AG04450 (cell line): ENCODE measurements at regions not wholly inside any gene's neighbourhood (a gene's known extent, or its start where the extent isn't known, plus 50 kb on each side); places are given as distances from the start of the nearest gene placed in this dataset.

ENCODE experiments used
- CTCF ChIA-PET: fragments of 300-600, 350-600 bp; formaldehyde crosslinking; extraction: SDS; loops from one replicate; lab custom pipeline; 2022; ENCODE audit warnings: antibody characterized with exemption, inconsistent platforms; lab: Charles Lee
- POLR2A ChIA-PET: fragments of 350-600 bp; formaldehyde crosslinking; extraction: SDS; loops from one replicate; lab custom pipeline; 2021; ENCODE audit warnings: antibody characterized with exemption, inconsistent platforms; lab: Yijun Ruan, JAX
- DNase-seq: peaks from one replicate; pipeline ENCODE4 v3.0.0-alpha.2; 2011; ENCODE audit warnings: low read depth, low spot score
- H3K27ac ChIP-seq: one replicate; pipeline ENCODE4 v1.5.1; 2012; ENCODE audit warnings: low read depth, low read length, control low read depth
- H3K27me3 ChIP-seq: one replicate; pipeline ENCODE4 v1.6.0; 2012; ENCODE audit warnings: low read length; ENCODE audit not compliant: control insufficient read depth, insufficient read depth
- H3K4me3 ChIP-seq: 2 replicates; pipeline ENCODE4 v1.5.1; 2011; ENCODE audit warnings: mild to moderate bottlenecking, low read depth, low read length, control low read depth
- H3K9me3 ChIP-seq: 2 replicates; pipeline ENCODE4 v1.5.1; 2012; ENCODE audit warnings: low read length; ENCODE audit not compliant: control insufficient read depth, insufficient read depth
- TF ChIP-seq, protein P1 (sequence below): IDR thresholded peaks from 2 replicates; pipeline ENCODE4 v1.5.1; 2011; ENCODE audit warnings: low read depth, low read length, control low read depth, inconsistent platforms

DNA sequence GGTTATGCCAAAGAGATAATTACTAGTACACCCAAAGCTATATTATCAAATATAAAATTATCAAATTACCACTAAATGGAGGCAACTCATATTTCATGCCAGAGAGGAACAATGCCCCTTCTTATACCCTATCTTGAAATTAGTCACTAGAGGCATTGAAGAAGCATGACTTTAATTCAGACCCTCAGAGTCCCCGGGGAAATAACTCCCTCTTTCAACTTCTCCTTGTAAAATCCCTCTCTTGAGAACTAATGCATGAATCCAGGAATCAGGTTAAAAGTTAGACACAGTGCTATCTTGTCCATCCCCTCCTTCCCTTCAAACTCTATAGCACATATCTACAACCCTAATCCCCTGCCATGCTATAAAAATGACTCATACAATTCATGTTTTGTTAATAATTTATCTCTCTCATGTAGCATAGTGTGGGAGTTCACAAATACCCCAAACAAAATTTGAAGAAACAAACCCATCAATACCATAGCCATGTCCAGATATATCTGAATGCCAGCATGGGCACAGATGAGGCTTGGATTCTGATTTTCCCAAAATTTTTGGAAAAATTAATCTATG, 665.4 kb downstream of the KCNA4 start:
- POLR2A ChIA-PET = no interaction called here

DNA sequence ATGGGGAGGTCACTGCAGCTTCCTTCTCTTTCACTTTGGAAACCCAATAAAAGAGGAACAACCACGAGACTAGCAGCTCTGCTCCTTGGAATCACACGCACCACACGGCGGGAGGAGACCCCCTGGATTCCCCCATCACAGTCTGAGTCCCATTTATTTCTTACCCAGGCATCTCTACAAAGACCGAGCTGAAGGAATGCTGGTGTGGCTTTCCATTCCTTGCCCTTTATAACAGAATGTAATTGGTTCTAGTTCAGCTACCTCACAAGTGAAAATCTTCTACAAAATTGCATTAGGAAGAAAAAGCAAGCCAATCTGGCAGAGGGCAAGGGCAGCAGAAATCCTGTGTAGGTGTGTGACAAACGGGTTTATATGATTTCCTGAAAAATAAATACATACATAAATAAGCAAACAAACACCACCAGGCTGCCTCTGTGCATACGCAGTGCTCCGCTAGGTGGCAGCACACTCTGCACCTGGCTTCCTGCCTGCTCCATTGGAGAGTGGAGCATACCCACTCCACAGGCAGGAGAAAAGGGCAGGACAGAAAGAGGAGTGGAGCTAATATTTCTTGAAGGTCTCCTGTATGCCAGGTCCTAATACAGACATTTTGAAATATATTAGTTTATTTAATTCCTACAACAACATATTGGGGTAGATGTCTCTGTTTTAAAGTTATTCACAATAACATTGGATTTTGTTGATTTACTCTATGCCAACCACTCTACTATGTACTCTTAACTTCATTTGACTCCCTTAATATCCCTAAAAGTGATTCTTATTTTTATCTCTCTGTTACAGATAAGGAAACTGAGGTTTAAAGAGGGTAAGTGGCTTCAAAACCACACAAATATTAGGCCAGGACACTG, 673.1 kb downstream of the KCNA4 start:
- Histone ChIP-seq H3K27ac (no peak overlapping the region), H3K4me3 (no peak overlapping the region), H3K27me3 (no peaks in the 10 kb centered on the region), H3K9me3 (no peaks in the 10 kb centered on the region)
- ChIA-PET CTCF (interaction anchor here (0.6 to 1.3 kb wide), 20 partner anchors 9 to 1845 kb away, joined by 3 to 6 read pairs (median 3); no protein-coding TSS in a partner anchor), POLR2A (no interaction called here)
- no peak for DNase-seq
- TF ChIP-seq, protein P1, sequence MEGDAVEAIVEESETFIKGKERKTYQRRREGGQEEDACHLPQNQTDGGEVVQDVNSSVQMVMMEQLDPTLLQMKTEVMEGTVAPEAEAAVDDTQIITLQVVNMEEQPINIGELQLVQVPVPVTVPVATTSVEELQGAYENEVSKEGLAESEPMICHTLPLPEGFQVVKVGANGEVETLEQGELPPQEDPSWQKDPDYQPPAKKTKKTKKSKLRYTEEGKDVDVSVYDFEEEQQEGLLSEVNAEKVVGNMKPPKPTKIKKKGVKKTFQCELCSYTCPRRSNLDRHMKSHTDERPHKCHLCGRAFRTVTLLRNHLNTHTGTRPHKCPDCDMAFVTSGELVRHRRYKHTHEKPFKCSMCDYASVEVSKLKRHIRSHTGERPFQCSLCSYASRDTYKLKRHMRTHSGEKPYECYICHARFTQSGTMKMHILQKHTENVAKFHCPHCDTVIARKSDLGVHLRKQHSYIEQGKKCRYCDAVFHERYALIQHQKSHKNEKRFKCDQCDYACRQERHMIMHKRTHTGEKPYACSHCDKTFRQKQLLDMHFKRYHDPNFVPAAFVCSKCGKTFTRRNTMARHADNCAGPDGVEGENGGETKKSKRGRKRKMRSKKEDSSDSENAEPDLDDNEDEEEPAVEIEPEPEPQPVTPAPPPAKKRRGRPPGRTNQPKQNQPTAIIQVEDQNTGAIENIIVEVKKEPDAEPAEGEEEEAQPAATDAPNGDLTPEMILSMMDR = peak; percentile 77

More for the DNA sequence above, 665.4 kb downstream of the KCNA4 start:
- Histone ChIP-seq H3K27ac (no peak overlapping the region), H3K27me3 (no peaks in the 10 kb centered on the region), H3K4me3 (no peak overlapping the region), H3K9me3 (no peaks in the 10 kb centered on the region)
- CTCF ChIA-PET = no interaction called here
- DNase-seq = no peak
- TF ChIP-seq, protein P1 = no peak

DNA sequence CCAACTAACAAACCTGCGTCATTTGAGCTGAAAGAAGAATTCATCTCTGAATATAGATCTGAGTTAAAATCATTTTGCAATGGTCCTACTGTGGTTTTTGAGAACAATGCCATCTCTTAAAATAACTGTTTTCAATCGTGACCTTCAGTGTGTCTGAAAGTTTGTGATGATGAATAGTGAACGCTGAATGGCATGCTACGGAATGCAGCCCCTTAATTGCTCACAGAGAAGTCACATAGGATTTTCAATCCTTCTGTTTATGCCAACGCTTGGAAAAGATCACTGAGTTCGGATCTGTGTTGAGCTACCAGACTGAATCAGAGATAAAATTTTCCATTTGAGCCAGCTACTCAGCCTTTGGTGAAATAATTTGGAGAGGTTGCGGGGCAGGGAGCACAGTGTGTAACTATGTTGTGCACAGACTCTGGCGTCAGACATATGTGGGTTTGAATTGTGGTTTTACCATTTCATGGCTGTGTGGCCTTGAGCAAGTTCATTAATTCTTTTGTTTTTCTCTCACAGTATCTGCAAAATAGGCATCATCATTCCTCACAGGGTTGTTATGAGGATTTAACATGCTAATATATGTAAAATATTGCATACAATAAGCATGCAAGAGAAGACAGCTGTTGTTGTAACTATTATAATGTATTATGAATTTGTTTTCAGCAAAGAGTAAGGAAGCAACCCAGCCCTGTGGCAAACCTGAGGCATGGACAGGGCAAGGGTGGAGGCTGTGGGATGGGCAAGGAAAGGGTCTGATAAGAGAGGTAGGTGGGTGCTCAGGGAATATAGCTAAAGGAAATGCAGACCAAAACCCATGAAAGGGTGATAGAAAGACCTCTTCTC, 679.9 kb downstream of the KCNA4 start:
- ChIA-PET POLR2A (no interaction called here), CTCF (interaction anchor here (1.2 kb wide), 1 partner anchor 1641 kb away, joined by 3 read pairs; no protein-coding TSS in a partner anchor)
- H3K27ac ChIP-seq = peak overlapping the region; percentile 43
- no peaks in the 10 kb centered on the region for H3K27me3 ChIP-seq
- no peak for DNase-seq
- TF ChIP-seq, protein P1 = no peak
- no peaks in the 10 kb centered on the region; the same call in 1 of the 2 replicates for H3K9me3 ChIP-seq
- no peak overlapping the region for H3K4me3 ChIP-seq

DNA sequence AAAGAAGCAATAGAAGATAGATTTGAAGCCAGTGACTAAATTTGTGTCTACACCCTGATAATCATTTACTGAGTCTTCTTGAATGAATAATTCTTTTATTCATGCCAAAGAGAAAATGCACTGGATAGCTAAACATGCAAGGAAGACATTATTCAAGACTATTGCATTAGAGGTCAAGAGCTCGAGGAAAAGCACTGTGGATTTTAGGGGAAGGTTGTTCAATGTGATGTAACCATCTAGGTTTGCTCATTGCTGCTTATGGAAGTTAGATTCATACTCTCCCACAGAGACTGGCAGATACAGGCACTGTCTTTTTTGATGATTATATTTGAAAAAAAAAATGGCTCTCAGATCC, 682.1 kb downstream of the KCNA4 start:
- Histone ChIP-seq H3K27me3 (no peaks in the 10 kb centered on the region), H3K27ac (no peak overlapping the region), H3K9me3 (no peaks in the 10 kb centered on the region; the same call in 1 of the 2 replicates), H3K4me3 (no peak overlapping the region)
- POLR2A ChIA-PET = interaction anchor here (0.6 to 1.7 kb wide), 3 partner anchors 149 to 1636 kb away, joined by 3 to 4 read pairs (median 4); no protein-coding TSS in a partner anchor
- DNase-seq = no peak
- TF ChIP-seq, protein P1 = no peak
- CTCF ChIA-PET = interaction anchor here (0.7 to 2.6 kb wide), 7 partner anchors 9 to 1836 kb away, joined by 3 to 11 read pairs (median 3); no protein-coding TSS in a partner anchor
